Fibroblast of skin of right biceps (primary cell): ENCODE measurements at regions not wholly inside any gene's neighbourhood (a gene's known extent, or its start where the extent isn't known, plus 50 kb on each side); places are given as distances from the start of the nearest gene placed in this dataset.

ENCODE experiments used
- DNase-seq: peaks from one replicate; pipeline ENCODE4 v3.0.0-alpha.2; 2013

GRCh38 chr15:59953392-59953883, 50.7 kb upstream of the FOXB1 start:
- no peak for DNase-seq

GRCh38 chr15:59952960-59953359, 51.2 kb upstream of the FOXB1 start:
- no peak for DNase-seq

GRCh38 chr15:59950603-59951388, 53.3 kb upstream of the FOXB1 start:
- no peak for DNase-seq

- DNase-seq: no peak
Measured at GRCh38 chr15:59948924-59949613, 55.0 kb upstream of the FOXB1 start.

DNA sequence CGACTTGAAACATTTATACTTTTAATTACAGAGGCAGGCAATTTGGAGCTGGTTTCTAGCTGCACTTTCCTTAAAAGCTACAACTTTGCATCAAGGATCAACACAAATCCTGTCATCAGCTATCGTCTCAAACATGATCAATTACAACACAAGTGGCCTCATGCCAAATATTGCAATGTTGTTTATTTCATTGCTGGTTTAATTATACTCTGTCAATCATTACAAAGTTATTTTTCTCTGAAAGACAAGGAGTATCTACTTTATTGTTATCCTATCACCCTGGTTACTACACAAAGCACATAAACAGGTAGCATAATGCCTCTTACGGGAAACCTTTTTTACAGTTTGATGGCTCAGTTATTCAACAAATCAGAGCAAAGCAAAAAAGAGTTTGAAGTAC, 58.0 kb upstream of the FOXB1 start:
- no peak for DNase-seq

DNA sequence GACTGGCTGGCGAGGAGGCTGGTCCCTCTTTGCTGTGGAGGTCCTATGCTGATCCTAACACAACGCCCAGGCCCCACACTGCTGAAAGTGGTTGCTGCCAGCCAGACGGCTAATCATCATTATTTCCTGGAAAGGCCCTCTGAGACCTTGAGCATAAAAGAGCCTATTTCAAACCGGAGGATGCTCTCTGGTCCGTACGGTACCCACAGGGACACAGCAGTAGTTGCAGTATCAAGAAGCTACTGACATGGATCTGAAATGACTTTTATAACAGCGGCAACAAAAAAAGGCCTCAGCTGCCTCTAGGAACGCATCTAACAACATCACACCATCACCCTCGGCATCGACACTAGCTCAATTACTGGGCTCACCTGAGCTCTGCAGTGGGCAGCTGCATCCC, 59.1 kb upstream of the FOXB1 start:
- no peak for DNase-seq

GRCh38 chr15:59941612-59942011, 62.5 kb upstream of the FOXB1 start:
- no peak for DNase-seq

DNA sequence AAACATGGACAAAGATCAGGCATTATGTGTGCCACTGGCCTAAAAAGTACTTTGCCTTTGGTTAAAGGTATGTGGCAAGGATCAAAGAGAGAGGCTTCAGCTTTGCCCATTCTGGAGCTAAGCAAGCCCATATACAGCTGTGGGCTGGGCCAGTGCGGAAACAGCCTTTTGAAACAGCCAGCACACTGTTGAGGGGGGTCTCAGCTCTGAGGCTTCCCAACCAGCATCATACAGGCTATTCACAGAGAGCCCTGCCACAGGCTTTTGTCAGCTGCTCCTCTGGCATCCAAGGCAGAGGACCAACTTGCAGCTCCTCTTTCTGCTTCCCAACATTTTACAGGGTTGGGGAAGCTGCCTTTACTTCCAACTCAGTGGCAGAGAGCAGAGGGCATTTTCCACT, 63.2 kb upstream of the FOXB1 start:
- DNase-seq: no peak

- no peak for DNase-seq
Measured at GRCh38 chr15:59940456-59940855, 63.7 kb upstream of the FOXB1 start.

DNA sequence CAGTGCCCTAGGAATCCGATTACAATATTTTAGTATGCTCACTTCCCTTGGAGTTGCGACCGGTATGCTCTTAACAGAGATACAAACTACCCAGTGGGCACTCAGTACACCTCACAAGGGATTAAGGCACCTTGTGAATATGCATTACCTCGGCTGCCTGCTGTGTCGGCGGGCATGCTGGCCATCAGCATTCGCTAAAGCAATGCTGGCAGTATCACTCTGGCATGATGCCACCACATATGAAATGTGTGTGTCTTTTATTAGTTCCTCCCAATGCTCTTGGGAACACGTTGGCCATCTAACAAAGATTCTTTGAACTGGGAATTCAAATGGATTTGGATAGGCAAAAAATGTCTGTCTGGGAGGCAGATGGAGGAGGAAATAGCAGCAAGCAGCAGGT, 67.4 kb upstream of the FOXB1 start:
- DNase-seq: no peak

DNA sequence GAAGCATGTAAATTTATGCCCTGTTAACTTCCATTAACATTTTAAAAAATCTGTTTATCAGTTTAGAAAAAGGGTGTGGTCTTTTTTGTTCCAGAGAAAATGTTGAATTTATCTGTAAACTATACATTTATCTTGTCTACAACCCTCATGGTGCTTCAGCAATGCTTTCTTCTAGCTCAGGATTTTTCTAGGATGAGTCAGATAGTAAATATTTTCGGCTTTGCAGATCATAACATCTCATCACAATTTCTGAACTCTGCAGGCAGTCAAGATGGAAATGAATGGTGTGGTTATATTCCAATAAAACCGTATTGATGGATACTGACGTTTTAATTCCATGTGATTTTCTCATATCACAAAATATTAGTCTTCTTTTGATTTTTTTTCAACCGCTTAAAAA, 70.5 kb upstream of the FOXB1 start:
- peak; percentile 14 for DNase-seq

DNA sequence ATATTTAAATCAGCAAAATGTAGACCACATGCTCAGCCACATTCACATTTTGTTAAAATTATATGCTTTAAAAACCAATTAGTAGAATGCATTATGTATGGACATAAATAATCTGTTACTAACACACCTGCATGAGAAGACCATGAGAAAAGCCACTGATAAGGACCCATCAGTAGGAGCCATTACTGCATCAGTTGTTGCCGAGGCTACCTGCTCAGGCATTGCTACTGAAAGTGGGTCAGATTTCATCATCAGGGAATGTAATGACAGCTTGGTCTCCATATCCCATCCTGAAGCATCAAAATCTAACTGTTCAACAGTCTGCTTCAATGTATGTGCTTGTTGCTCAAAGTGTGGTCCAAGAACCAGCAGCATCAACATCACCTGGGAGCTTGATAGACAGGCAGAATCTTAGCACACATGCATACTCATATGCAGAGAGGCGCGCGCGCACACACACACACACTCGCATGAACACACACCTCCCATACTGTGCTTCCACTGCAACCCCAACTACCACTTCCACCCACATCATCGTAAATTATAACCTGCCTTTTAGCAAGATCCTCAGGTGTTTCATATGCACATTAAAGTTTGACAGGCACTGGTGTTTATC, 72.4 kb upstream of the FOXB1 start:
- no peak for DNase-seq

GRCh38 chr15:59924812-59925522, 79.1 kb upstream of the FOXB1 start:
- no peak for DNase-seq

GRCh38 chr15:59924096-59924495, 80.0 kb upstream of the FOXB1 start:
- no peak for DNase-seq

- DNase-seq: no peak
Measured at GRCh38 chr15:59923508-59923907, 80.6 kb upstream of the FOXB1 start.

DNA sequence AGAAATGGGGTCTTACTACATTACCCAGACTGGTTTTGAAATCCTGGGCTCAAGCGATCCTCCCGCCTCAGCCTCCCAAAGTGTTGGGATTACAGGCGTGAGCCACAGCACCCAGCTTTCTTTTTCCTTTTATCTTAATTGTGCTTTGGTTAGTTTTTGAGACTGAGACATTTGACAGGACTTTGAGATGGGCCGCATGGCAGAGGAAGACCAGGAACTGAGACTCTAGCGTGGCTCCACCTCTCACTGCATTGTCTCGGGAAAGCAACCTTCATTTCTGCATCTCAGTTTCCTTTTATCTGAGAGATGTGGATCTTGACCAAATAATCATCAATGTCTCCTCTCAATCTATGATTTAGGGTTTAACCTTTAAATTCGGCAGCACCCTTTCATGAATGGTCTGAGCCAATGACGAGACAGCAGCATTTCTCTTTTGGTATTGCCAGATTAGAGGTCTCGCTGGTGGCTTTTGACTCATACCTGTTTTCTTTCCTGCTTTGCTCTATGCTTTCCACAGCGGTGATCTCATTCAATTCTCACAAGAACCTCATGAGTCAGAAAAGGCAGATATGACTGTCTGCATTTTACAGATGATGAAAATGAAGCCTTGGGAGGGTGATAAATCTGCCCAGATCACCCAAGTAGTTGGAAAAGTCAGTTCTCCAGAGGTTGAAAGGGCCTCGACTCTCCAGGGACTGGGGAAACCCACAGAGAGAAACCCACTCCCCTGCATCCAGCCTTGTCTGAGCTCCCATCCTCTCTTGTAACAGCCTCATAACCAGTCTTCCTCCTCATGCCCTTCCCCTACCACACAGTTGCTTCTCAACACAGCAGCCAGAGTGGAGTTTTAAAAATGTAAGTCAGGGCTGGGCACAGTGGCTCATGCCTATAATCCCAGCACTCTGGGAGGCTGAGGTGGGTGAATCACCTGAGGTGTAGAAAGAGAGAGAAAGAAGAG, 84.8 kb upstream of the FOXB1 start:
- DNase-seq: peak; percentile 90

DNA sequence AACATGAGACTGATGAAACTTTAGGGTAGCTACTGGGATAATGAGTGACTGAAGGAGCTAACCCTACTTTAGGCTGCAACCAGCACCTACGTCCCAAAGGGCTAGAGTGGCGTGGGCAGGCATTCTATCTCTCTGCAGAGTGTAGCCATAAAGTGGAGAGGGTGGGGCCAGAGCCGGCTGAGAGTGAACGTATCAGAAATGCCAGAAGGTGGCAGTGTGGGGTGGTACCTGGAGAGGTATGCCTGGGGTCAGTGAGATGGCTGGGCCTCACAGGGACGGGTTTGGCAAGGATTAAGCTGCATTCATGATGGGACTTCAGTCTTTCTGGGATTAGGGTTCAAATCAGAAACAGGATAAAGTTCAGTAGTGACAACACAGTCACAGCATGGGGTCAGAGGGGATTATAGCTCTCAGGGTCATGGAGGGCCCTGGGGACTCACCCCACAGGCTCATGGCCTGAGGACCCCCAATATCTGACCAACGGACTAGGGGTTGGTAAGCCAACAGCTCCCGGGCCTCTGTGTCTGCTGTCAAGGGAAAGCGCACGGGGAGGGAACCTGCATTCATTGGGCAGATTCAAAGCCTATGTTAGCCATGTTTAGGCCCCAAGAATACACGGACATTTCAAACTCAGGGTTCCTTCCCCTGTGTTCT, 86.5 kb upstream of the FOXB1 start:
- peak; percentile 50 for DNase-seq

DNA sequence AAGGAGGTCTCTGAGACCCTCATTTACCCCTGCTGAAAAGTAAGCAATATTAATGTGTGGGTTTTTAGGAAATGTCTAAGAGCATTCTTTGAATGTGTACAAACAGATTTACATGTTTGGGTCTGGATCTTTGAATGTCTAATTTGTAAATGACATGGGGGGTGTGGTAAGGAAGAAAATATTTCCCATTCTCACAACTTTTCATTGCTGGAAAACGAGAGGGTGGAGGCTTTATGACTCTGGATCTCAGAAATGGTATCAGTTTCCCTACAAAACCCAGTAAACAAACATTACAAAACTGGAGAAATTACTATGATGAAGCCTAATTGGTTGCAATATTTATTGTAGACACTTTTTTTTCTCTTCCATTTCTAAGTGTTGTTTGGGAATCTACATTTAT, 98.1 kb upstream of the FOXB1 start:
- no peak for DNase-seq

DNA sequence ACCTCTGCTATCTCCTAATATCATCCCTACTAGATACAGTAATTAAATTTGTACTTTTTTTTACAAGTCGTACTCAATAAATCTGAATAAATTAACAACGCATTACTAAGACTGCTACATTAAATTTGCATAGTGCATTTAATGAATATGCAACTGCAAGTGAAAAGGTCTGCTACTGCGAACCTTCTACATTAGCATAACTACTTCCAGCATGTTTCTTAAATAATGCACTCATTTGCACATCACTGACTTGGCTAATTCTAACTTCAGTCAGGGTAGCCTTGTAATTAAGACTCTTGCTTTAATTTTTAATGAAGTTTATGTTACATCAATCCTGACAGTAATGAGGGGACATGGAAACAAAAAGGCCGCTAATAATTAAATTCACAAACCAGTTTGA, 98.9 kb upstream of the FOXB1 start:
- DNase-seq: no peak

DNA sequence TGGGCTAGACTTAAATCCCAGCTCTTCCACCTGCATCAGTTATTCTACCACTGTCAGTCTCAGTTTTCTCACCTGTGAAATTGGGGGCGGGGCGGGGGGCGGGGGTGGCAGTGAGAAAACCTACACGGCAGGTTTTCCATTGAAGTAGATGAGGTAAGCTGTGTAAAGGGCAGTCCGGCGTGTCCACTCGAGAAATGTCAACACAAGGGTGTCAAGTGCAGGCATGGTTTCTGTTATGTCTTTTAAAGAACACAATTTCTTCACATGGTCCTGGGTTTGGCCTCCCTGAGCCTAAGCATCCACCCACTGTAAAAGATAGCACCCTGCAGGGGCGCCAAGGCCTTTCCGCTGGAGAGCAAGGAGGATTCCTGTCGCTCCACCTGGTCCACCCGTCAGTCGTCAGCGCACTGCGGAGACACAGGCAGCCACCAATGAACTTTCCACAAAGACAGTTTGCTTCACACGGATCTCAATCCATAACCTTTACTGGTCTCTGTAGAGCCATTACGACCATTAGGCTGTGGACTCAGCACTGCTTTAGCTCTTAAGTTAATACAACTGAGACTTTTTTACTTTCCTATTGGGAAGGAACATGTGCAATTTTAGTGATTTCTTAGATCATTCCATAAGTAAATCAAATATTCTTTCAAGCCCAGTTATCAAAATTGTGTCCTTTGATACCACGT, 99.5 kb upstream of the FOXB1 start:
- DNase-seq: no peak

DNA sequence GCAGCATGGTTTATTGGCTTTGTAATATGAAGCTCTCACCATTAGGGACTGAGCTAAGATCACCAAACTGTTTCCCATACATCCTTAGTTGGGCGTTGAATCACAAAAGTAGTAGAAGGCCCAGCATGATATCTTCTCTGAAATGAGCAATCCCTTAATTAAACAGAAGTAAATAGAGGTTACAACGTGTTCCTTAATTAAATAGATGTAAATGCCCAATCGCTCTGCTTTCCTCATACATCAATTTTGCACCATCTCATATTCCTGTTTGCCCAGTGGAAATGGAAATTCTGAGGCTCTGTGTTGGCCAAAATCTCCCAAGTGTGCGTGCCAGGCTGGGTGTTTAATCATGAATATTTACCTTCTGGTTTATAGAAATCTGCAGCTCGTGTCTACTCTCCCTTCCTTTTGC, 107.4 kb upstream of the FOXB1 start:
- DNase-seq: no peak
